Mammary epithelial cell (primary cell): ENCODE measurements at regions not wholly inside any gene's neighbourhood (a gene's known extent, or its start where the extent isn't known, plus 50 kb on each side); places are given as distances from the start of the nearest gene placed in this dataset.

Experiments used
- CTCF ChIP-seq, 2 donors: IDR thresholded peaks in 1 of 2; conservative IDR thresholded peaks in 1 of 2; 2 replicates each; pipeline ENCODE4 v1.5.1; 2011 to 2012; ENCODE audit warnings: inconsistent platforms in 2 of 2, low read length in 2 of 2, mild to moderate bottlenecking in 2 of 2, control low read depth in 1 of 2, low read depth in 1 of 2; ENCODE audit not compliant: insufficient read depth in 1 of 2; ENCODE audit errors: extremely low read depth in 1 of 2
- EZH2 ChIP-seq: IDR thresholded peaks from 2 replicates; pipeline ENCODE4 v1.6.1; 2012; ENCODE audit warnings: low read length, inconsistent platforms, borderline replicate concordance

- TF ChIP-seq EZH2, result no peak
- no peak for TF ChIP-seq CTCF (conservative IDR thresholded peaks at IDR 0.05 in 1 of 2, IDR thresholded peaks at IDR 0.05 in 1 of 2; ENCODE audit: extremely low read depth in 1 of 2, insufficient read depth in 1 of 2, low read depth in 1 of 2, low read length in 2 of 2)
Observed at GRCh38 chr3:21888656-21889055, 137.6 kb upstream of the ZNF385D start.
